Prostate gland (tissue), 2 donors: ENCODE measurements at regions not wholly inside any gene's neighbourhood (a gene's known extent, or its start where the extent isn't known, plus 50 kb on each side); places are given as distances from the start of the nearest gene placed in this dataset.

Experiments used
- CTCF ChIP-seq, 4 experiments: fragments of 200-600 bp in 2 of 4; fragments of 450-650 bp in 2 of 4; sonication (generic) in 2 of 4; IDR thresholded peaks; 1 replicate in 3 of 4; 2 replicates in 1 of 4; pipeline ENCODE4 v1.5.1; 2016 to 2019; ENCODE audit warnings: antibody characterized with exemption in 4 of 4, mild to moderate bottlenecking in 2 of 4, moderate library complexity in 2 of 4
- POLR2AphosphoS5 ChIP-seq: sonication (generic); formaldehyde crosslinking; IDR thresholded peaks from one replicate; pipeline ENCODE4 v1.6.1; 2017; ENCODE audit warnings: antibody characterized with exemption

DNA sequence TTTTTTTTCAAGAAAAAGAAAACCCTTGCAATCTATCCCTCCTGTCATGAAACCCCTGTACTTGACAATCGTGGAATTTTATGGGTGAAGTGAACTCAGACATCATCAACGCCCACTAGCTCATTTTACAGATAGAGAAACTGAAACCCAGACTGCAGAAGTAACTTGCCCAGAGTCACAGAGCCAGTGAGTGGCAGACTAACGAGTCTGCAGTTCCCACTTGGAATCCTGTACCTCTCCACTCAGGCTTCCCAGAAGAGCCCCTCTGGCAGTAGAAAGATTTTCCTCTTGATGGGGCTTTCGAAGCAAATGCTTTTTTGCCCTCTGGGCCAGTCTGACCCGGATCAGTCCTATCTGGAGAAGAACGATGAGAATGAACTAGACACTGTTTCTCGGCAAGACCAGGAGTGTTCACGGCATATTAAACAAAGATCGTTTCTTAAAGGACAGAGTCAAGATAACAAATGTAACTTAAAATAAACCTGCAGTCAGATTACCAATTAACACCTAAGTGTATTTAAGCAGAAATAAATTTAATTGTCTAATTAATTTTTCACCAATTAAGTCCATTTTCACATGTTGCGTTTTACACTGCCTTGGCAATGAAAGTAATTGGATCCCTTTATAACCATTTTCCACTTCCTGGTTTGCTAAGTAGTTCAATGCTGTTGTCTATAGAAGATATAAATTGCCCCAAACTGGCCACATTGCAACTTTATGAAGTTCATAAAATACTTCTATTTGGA, 61.3 kb upstream of the CREB3L1 start:
- TF ChIP-seq POLR2AphosphoS5 (no peak), CTCF (IDR thresholded peaks at IDR 0.05) (no peak)
